Fibroblast of peridontal ligament (primary cell): ENCODE measurements at regions not wholly inside any gene's neighbourhood (a gene's known extent, or its start where the extent isn't known, plus 50 kb on each side); places are given as distances from the start of the nearest gene placed in this dataset.

Experiments
- DNase-seq: peaks from one replicate; pipeline ENCODE4 v3.0.0-alpha.2; 2010; ENCODE audit errors: extremely low read depth

DNA sequence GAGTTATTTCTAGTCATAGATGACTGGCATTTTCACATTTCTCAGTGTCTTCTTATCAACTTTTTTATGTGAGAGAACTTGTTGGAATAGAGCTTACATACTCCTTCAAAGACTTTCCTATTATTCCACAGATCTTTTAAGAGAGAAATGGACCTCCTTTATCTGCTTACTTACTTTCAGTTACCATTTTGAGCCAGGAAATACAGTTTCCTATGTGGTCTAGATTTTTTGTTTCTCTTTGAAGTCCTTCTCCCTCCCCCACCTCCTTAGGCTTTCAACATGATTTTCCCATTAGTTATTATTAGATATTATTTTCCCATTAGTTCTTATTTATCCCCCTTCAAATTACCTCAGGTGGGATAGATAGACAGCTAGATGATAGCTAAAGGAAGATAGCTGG, 289.1 kb upstream of the ITGA1 start:
- DNase-seq, result no peak

DNA sequence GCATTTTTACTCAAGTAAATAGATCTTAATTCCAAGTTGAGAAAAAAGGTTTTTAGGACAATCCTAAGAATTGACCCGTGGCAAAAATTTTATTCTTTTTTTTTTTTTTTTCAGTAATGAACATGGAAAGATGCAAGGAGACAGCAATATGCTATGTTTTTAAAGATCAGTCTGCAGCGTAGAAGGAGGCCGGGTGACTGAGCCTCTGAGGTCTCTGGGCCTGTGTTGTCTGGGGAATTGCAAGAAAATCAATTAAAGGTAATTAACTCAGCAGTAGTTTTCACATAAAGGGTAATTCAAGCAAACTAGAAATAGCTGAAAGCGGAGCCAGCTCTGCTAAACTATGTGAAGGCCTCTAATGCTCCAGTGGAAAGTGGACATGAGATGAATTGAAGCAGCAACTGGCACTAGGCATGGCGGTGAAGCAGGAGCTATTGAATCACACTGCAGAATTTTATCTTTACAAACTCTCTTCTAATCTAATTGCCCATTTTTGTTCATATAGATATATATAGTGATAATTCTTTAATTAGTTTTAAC, 285.2 kb upstream of the ITGA1 start:
- no peak for DNase-seq

DNA sequence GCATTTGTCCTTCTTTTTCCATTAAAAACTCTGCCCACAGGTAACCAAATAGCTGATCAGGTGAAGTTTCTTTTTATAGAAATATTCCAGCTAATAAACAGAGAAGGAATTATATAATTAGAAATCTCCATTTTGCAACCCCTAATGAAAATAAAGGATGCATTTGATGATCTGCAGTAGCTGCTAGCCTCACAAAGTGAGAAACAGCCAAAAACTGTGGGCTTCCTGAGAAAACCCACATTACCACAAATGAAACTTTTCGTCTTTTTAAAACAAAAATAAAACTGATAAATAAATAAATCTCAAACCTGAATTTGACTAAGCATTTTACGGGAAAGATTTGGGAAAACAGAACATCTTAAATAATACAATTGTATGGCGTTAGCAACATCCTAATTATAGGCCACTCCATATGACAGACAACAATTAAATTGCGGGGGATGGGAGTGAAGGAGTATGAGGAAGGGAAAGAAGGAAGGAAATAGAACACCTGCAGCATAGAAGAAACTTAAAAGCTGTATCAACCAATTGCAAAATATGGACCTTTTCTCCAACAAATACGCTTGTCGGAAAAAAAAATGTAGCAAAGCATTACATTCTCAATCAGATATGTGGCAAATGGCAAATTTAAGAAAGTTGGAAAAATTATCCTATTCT, 283.0 kb upstream of the ITGA1 start:
- no peak for DNase-seq

DNA sequence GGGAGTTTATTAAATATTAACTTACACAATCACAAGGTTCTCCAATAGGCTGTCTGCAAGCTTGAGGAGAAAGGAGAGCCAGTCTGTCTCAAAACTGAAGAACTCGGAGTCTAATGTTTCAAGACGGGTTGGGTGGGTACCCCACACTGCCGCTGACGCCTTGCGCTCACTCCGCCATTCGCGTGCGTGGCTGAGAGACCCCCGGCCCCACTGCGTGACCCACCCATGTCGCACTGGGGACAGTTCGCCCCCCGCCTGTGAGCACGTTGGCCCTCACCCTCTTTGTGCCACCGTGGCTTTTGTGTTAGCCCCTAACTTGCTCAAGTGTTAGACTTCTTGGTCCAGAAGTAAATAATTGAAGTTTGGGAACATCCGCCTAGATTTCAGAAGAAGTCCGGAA, 270.0 kb upstream of the ITGA1 start:
- DNase-seq, result no peak

DNA sequence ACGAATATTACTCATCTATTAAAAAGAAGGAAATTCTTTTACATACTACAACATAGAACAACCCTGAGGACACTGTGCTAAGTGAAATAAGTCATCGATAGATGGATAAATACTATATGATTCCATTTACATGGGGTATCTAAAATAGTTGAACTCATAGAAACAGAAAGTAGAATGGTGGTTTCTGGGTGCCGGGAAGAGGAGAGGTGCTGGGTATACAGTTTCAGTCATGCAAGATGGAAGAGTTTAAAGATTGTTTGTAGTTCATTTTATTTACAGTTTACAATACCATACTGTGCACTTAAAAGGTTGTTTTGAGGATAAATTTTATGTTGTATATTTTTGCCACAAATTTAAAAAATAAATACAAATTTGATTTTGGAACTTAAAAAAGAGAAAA, 267.5 kb upstream of the ITGA1 start:
- no peak for DNase-seq

DNA sequence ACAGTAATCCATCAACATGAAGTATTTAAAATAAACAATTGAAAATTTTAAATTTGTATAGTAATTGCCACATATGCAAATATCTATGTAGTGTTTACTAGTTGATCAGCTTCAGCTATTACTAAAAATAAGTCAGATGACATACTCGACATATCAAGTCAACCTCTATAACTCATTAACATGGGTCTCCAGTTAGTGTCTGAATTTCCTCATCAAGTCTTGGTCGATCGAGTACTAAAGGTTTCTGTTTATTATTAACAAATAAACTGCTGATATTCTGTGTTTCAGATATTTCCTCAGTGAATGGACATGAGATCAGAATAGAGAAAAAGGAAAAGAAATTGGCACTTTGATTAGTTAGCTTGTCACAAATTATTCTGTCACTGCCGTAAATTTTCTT, 266.5 kb upstream of the ITGA1 start:
- DNase-seq, result no peak

DNA sequence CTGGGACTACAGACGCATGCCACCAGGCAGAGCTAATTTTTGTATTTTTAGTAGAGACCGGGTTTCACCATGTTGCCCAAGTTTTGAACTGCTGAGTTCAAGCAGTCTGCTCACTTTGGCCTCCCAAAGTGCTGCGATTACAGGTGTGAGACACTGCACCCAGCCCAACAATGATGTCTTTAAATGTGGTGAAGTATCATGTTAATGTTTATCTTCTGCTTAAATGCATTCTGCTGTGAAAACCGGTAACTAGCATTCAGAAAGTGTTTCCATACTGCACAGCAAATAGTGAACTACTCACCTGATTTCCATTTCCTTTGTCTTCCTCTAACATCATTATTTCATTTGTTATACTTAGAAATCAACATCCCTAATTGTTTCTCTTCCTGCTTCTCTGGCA, 264.0 kb upstream of the ITGA1 start:
- no peak for DNase-seq

DNA sequence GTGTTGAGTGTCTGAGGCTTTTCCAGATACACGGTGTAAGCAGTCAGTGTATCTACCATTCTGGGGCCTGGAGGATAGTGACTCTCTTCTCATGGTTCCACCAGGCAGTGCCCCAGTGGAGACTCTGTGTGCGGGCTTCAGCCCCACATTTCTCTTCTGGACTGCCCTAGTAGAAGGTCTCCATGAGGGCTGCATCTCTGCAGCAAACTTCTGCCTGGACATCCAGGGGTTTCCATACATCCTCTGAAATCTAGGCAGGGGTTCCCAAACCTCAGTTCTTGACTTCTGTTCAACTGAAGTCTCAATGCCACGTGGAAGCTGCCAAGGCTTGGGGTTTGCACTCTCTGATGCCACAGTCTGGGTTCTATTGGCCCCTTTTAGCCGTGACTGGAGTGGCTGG, 256.6 kb upstream of the ITGA1 start:
- no peak for DNase-seq

DNA sequence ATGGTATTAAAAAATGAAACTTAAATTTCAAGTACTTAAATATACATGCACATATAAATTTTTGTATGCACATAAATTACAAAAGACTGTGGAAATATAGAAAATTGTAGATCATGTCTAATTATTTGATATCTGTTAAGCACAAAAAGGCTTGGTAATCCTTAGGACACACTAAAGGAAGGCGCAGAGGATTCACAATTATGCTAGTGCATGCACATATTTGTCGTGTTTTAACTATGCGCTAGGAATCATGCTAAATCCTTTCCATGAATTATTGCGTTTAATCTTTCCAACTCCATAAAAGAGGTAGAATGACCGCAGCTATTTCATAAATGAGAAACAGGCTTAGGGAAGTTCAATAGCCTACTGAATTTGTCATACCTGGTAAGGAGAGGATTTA, 244.1 kb upstream of the ITGA1 start:
- DNase-seq, result no peak

DNA sequence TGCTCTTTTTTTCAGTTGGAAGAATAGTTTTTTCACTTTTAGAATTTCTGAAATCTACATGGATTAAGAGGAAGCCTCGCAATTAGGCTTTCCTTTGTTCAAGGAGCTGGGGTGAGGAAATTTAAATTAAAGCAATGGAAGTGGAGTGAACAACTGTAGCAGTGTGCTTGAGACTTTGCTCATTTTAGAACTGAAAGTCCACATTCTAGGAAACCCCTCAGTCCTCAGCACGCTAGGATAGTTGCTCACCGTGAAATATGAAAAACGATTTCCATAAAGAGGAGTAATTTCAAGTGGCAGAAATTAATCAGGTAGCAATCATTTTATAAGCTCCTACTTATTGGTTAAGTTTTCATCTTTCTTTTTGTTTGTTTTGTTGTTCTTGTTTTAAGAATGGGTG, 243.0 kb upstream of the ITGA1 start:
- no peak for DNase-seq

DNA sequence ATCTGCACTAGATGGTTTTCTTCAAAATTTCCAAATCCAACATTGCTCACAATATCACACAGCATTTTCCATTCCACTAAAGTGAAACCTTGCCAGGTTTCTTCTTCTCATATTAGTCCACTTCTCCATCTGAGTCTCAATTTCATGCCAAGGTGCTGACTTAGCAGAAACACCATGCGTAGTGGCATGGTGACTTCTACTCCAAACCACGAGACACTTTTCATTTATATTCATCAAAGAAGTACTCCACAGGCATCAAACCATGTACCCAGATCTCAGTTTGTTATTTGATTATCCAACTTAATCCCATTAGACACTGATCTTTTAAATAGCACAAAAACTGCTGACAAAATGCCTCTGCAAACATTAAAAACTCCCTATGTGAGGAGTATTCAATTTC, 233.4 kb upstream of the ITGA1 start:
- no peak for DNase-seq

DNA sequence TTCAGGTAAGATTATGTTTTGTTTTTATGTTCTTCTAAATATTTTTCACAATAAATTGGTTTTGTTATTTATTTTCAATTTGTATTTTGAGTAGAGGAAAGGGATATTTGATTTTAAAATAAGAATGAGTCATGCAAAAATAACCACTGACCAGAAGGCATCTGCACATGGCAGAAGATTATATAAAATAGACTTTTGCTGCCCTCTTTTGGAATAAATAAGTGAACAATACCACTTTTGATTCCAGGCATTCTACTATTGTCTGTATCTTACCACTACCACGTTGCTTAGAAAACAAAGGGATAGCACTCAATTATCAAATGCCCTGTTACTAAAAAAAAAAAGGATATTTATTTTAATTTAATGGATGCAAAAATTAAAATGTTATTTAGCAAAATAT, 227.3 kb upstream of the ITGA1 start:
- DNase-seq, result peak; percentile 8

DNA sequence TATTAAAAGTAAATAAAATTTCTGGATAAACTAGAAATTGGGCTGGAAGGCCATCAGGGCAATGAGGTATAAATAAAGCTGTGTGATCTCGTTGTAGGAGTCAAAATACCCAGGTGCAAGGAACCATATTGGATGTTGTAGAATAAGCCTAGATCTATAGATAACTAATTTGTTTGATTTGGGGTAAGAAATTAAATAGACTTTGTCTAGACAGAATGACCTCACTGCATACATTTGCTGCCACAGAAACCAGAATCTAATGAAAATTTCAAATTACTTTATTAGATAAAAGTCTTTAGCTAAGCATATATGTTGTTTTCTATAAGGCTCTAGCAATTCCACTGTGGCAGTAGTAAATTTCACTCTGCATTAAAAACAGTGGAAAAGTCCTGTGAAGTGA, 225.2 kb upstream of the ITGA1 start:
- DNase-seq, result no peak

DNA sequence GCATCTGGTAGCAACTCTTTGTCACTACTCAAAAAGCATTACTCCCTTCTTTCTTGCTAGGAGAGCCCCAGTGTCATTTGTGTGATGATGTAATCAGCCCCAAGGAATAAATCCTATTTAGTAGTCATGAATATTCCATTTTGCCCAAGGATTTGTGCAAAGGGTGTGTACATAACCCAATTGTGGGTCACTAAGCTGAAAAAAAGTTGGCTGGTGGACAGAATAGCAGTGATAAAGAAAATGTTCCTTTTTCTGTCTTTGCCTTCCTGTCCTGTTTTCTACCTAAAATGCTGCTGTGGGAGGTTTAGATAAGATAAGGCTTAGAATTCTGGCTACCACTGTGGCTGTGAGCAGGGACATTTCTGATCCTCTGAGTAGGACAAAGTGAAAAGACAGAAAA, 223.1 kb upstream of the ITGA1 start:
- no peak for DNase-seq

DNA sequence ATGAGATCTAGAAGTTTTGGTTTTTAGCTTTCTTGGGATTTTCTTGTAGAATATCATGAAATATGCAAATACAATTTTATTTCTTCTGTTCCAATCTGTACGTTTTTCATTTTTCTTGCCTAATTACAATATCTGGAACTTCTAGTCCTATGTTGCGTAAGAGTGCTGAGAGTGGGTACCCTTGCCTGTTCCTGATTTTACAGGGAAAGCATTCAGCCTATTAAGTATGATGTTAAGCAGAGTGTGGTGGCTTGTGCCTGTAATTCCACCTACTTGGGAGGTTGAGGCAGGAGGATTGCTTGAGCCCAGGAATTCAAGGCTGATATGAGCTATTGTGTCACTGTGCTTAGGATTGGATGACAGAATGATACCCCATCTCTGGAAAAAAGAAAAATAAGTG, 210.2 kb upstream of the ITGA1 start:
- no peak for DNase-seq

DNA sequence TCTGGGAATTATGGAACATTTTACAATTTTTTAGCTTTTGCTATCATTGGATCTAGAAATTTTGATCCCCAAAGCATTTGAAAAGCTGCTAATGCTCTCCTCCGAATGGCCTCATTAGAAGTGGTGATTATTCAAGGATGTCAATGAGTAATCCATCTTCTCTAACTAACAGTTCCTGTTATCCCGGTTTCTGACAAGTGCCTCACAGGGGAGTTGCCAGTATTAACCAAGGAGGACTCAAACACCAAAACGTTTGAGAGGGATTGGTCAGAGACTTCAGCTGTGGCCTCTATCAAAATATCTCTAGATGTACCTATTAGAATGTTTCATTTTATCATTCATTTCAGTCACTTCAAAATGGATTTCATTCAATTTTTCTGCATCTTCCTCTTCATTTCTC, 208.3 kb upstream of the ITGA1 start:
- DNase-seq, result no peak

DNA sequence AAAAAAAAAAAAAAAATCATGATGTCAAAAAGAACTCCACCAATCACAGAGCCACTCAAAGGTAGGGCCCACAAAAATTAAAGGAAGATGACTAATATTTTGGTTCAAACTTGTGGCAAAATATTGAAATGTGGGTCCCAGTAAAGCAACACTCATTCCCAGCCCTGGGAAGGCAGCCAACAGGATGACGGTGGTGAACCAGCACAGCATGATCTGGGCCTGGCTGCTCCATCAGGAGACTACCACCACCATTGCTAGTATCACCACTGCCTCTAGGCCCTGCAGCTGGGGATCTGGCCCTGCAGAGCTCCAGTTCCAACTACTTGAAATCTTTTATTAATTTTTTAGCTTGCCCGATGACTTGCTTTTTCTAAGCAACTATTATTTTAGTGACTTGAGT, 206.8 kb upstream of the ITGA1 start:
- peak; percentile 5 for DNase-seq

DNA sequence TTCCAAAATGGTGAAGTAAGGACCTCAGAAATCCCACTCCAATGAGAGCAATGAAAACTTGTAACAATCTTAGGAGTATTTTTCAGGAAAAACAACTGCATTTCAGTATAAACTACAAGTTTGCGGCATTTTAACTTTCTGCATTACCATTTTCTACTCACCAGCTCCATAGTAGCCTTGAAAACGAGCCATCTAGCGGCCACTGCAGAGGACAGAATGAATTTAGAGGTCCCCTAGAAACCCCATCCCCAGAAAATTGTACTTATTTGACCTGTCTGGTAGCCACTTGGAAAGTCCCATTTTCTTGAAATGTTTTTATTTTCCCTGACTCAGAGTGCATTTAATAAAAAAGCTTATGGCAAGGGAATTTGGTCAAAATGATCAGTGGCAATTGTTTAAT, 205.4 kb upstream of the ITGA1 start:
- no peak for DNase-seq

DNA sequence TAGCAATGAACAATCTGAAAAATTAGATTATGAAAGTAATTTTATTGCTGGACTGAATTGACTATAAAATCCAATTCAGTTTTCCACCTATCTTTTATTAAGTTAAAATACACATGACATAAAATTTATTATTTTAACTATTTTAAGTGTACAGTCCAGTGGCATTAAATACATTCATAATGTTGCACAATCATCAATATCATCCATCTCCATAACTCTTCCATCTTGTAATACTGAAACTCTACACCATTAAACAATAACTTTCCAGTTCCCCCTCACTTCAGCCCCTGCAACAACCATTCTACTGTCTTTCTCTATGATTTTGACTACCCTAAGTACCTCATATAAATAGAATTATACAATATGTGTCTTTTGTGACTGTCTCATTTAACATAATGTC, 200.6 kb upstream of the ITGA1 start:
- no peak for DNase-seq

DNA sequence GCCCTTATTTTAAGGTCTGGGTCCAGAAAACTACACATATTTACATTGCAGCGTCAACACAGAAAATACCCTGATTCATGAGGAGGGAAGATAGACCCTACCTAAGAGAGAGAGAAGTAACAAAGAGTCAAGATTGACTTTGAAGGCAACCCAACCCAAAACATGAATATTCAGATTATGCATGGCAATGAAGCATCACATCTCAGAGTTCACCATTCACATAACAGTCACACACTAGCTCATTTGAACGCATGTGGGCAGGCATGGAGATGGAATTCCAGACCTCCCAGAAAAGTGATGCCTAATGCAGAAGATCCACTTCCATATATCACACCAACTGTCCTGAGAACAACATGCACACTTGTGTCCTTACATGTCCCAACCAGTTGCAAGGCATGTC, 190.1 kb upstream of the ITGA1 start:
- no peak for DNase-seq

DNA sequence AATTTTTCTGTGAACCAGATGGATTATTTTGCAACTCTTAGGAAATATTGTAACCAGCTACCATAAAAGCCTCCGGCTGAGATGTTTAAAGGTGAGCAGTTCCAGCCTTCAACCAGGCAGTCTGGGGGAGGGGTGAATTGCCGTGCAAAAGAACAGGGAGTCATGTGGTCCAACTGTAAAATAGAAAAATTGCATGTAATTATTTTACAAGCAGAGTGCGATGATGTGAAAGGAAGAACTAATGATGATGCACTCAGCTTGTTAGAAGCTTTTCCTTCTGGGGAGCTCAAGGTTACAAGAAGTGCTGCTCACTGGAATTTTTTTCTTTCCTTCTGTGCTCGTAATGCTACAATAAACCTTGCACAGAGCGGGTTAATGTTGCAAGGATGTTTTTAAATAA, 188.7 kb upstream of the ITGA1 start:
- no peak for DNase-seq

DNA sequence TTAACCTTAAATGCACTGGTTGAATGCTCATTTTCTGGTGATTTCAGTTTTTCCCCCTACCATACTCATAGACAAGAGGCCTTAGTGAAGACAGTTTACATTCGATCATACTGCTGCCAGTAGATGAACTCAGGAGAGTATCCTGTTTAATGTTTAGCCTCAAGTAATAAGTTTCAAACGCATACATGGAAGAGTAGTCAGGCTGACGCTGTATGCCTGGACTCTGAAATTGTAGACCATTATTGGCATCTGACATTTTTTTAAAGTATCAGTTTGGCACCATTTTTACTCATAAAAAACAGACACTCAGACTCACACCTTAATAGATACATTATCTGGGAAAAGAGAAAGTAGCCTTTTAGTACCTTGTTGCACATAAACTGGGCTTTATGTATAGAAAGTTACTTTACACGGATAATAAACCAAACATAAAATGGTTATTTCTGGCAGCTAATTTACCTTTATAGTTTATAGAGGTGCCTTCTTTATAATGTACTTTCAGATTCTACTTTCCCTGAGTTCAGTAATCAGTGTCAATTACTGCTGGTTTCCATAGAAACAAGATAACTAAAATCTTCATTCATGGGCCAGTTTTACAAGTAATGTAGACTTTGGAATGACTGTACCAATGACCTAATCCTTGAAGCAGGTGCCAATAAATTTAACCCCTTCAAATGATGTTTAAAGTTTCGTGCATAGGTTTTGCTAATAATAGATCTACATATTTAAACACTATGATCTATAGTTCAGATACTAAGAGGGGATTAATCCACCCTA, 183.8 kb upstream of the ITGA1 start:
- no peak for DNase-seq
